IMR-90 (cell line): ENCODE measurements at regions not wholly inside any gene's neighbourhood (a gene's known extent, or its start where the extent isn't known, plus 50 kb on each side); places are given as distances from the start of the nearest gene placed in this dataset.

Experiments
- ATAC-seq: fragments of 200-7000 bp; cut with Tn5 transposase; 2 replicates; pipeline ENCODE4 v1.9.1; 2020; ENCODE audit warnings: low read depth, mild to moderate bottlenecking, moderate library complexity
- BruUV-seq: library from RNA; stranded (reverse); fragments of 400-500 nt; replicated peaks from 2 replicates; lab custom pipeline; 2021; lab: Mats Ljungman, UMichigan
- CTCF ChIA-PET: fragments of 300-600 bp; formaldehyde crosslinking; extraction: SDS; loops from one replicate; lab custom pipeline; 2021; ENCODE audit warnings: antibody characterized with exemption; lab: Yijun Ruan, JAX
- POLR2A ChIA-PET: fragments of 300-600 bp; sonication (Branson Sonifier 250); formaldehyde crosslinking; loops from one replicate; lab custom pipeline; 2022; ENCODE audit warnings: antibody characterized with exemption; ENCODE audit not compliant: unreplicated experiment; lab: Charles Lee
- DNase-seq: peaks from one replicate; pipeline ENCODE4 v3.0.0; 2013
- H2AFZ ChIP-seq: replicated peaks from 2 replicates; pipeline ENCODE3; 2013; ENCODE audit warnings: low read length, mild to moderate bottlenecking; ENCODE audit not compliant: poor library complexity
- H2AK5ac ChIP-seq: 2 replicates; pipeline ENCODE4 v1.6.1; 2013; ENCODE audit warnings: low read depth, low read length, inconsistent platforms
- H2AK9ac ChIP-seq: replicated peaks from 2 replicates; pipeline ENCODE3; 2013; ENCODE audit warnings: mild to moderate bottlenecking, low read depth, low read length, moderate library complexity; ENCODE audit not compliant: poor library complexity
- H2BK120ac ChIP-seq: 2 replicates; pipeline ENCODE4 v1.6.1; 2013; ENCODE audit warnings: low read depth, low read length, inconsistent platforms
- H2BK15ac ChIP-seq: 3 replicates; pipeline ENCODE4 v1.6.1; 2013; ENCODE audit warnings: low read depth, low read length, inconsistent platforms
- H2BK20ac ChIP-seq: 2 replicates; pipeline ENCODE4 v1.6.1; 2013; ENCODE audit warnings: low read depth, mild to moderate bottlenecking, inconsistent platforms, low read length, moderate library complexity
- H2BK5ac ChIP-seq: 2 replicates; pipeline ENCODE4 v1.6.1; 2013; ENCODE audit warnings: mild to moderate bottlenecking, low read depth, low read length, inconsistent platforms; ENCODE audit not compliant: poor library complexity, severe bottlenecking
- H3K14ac ChIP-seq: replicated peaks from 2 replicates; pipeline ENCODE4 v1.6.1; 2013; ENCODE audit warnings: low read depth, low read length, inconsistent platforms
- H3K18ac ChIP-seq: 2 replicates; pipeline ENCODE4 v1.6.1; 2013; ENCODE audit warnings: low read depth, low read length, control low read depth
- H3K23ac ChIP-seq: 2 replicates; pipeline ENCODE4 v1.6.1; 2013; ENCODE audit warnings: low read depth, low read length, inconsistent platforms
- H3K27ac ChIP-seq: 2 replicates; pipeline ENCODE4 v1.5.1; 2013; ENCODE audit warnings: mild to moderate bottlenecking, control low read depth, low read length; ENCODE audit not compliant: insufficient read depth
- H3K27me3 ChIP-seq: 2 replicates; pipeline ENCODE4 v1.6.1; 2013; ENCODE audit warnings: low read length; ENCODE audit not compliant: control insufficient read depth, insufficient read depth
- H3K36me3 ChIP-seq: 2 replicates; pipeline ENCODE4 v1.6.1; 2013; ENCODE audit warnings: low read length, mixed read lengths; ENCODE audit not compliant: control insufficient read depth, insufficient read depth
- H3K4ac ChIP-seq: 2 replicates; pipeline ENCODE4 v1.6.1; 2013; ENCODE audit warnings: low read depth, low read length, inconsistent platforms
- H3K4me1 ChIP-seq: 2 replicates; pipeline ENCODE4 v1.6.1; 2013; ENCODE audit warnings: low read length, mixed read lengths; ENCODE audit not compliant: control insufficient read depth, insufficient read depth
- H3K4me2 ChIP-seq: 2 replicates; pipeline ENCODE4 v1.6.1; 2013; ENCODE audit warnings: low read depth, mild to moderate bottlenecking, control low read depth, low read length, moderate library complexity
- H3K4me3 ChIP-seq: 2 replicates; pipeline ENCODE4 v1.5.1; 2013; ENCODE audit warnings: low read depth, mild to moderate bottlenecking, control low read depth, low read length, moderate library complexity; ENCODE audit not compliant: insufficient read depth
- H3K56ac ChIP-seq: 2 replicates; pipeline ENCODE4 v1.6.1; 2013; ENCODE audit warnings: low read length, inconsistent platforms; ENCODE audit not compliant: insufficient read depth; ENCODE audit errors: extremely low read depth
- H3K79me1 ChIP-seq, 2 experiments: 2 replicates each; pipeline ENCODE4 v1.6.1; 2013; ENCODE audit warnings: low read length in 2 of 2, inconsistent platforms in 1 of 2, low read depth in 1 of 2
- H3K9ac ChIP-seq: 2 replicates; pipeline ENCODE4 v1.6.1; 2013; ENCODE audit warnings: low read depth, low read length, control low read depth
- H3K9me1 ChIP-seq: 2 replicates; pipeline ENCODE4 v1.6.1; 2013; ENCODE audit warnings: low read length, inconsistent platforms; ENCODE audit not compliant: insufficient read depth
- H3K9me3 ChIP-seq: 2 replicates; pipeline ENCODE4 v1.6.1; 2013; ENCODE audit warnings: low read length; ENCODE audit not compliant: control insufficient read depth, insufficient read depth
- H4K20me1 ChIP-seq: 2 replicates; pipeline ENCODE4 v1.6.1; 2013; ENCODE audit warnings: low read length, inconsistent platforms; ENCODE audit not compliant: insufficient read depth
- H4K5ac ChIP-seq: 2 replicates; pipeline ENCODE4 v1.6.1; 2013; ENCODE audit warnings: mild to moderate bottlenecking, low read depth, low read length, control low read depth
- H4K8ac ChIP-seq, 2 experiments: 2 replicates each; pipeline ENCODE4 v1.6.1; 2013; ENCODE audit warnings: low read depth in 2 of 2, low read length in 2 of 2, control low read depth in 1 of 2, inconsistent platforms in 1 of 2
- H4K91ac ChIP-seq: 2 replicates; pipeline ENCODE4 v1.6.1; 2013; ENCODE audit warnings: low read depth, low read length, inconsistent platforms; ENCODE audit not compliant: insufficient read depth
- BHLHE40 ChIP-seq: fragments of 150-350 bp; IDR thresholded peaks from 2 replicates; pipeline ENCODE4 v1.6.1; 2016; ENCODE audit warnings: mild to moderate bottlenecking, low read depth, low read length
- CTCF ChIP-seq: conservative IDR thresholded peaks from 2 replicates; pipeline ENCODE4 v1.5.1; 2012; ENCODE audit warnings: mild to moderate bottlenecking, low read depth, low read length, improper control_type of control experiment
- ELK1 ChIP-seq: fragments of 150-350 bp; IDR thresholded peaks from 2 replicates; pipeline ENCODE4 v1.6.1; 2016; ENCODE audit warnings: low read depth, mild to moderate bottlenecking, low read length, moderate library complexity, borderline replicate concordance
- MAFK ChIP-seq: IDR thresholded peaks from 2 replicates; pipeline ENCODE4 v1.6.1; 2012; ENCODE audit warnings: low read depth, low read length, improper control_type of control experiment
- MAZ ChIP-seq: IDR thresholded peaks from 2 replicates; pipeline ENCODE4 v1.6.1; 2012; ENCODE audit warnings: low read depth, mild to moderate bottlenecking, low read length, improper control_type of control experiment, moderate library complexity, borderline replicate concordance
- MXI1 ChIP-seq: IDR thresholded peaks from 2 replicates; pipeline ENCODE4 v1.6.1; 2012; ENCODE audit warnings: low read depth, mild to moderate bottlenecking, low read length, moderate library complexity, borderline replicate concordance
- NFE2L2 ChIP-seq: fragments of 150-350 bp; IDR thresholded peaks from 2 replicates; pipeline ENCODE4 v1.6.1; 2016; ENCODE audit warnings: low read depth, mild to moderate bottlenecking, low read length
- POLR2A ChIP-seq: IDR thresholded peaks from 2 replicates; pipeline ENCODE4 v1.6.1; 2012; ENCODE audit warnings: mild to moderate bottlenecking, low read depth, low read length
- RCOR1 ChIP-seq: IDR thresholded peaks from 2 replicates; pipeline ENCODE4 v1.6.1; 2012; ENCODE audit warnings: mild to moderate bottlenecking, low read length, improper control_type of control experiment; ENCODE audit not compliant: insufficient replicate concordance
- RFX5 ChIP-seq: IDR thresholded peaks from 2 replicates; pipeline ENCODE4 v1.8.0; 2012; ENCODE audit warnings: low read depth, mild to moderate bottlenecking, low read length, moderate library complexity
- SMC3 ChIP-seq: fragments of 150-350 bp; IDR thresholded peaks from 2 replicates; pipeline ENCODE4 v1.6.1; 2016; ENCODE audit warnings: low read depth, mild to moderate bottlenecking, antibody characterized with exemption, low read length, moderate library complexity
- USF2 ChIP-seq: fragments of 150-350 bp; IDR thresholded peaks from 2 replicates; pipeline ENCODE4 v1.6.1; 2017; ENCODE audit warnings: mild to moderate bottlenecking, antibody characterized with exemption, low read length, low read depth
- WGBS, 2 experiments: methylation state at CpG; one replicate each; pipeline versions ENCODE4 v1.1.5 to v1.1.7; 2013; ENCODE audit warnings: missing lambda C conversion rate in 2 of 2; ENCODE audit not compliant: insufficient read length in 1 of 2; ENCODE audit errors: extremely low coverage in 2 of 2; 5-methylcytosine and 5-hydroxymethylcytosine counted together
- dilution Hi-C: fragments of 300-500 bp; cut with HindIII; formaldehyde crosslinking; loops from one replicate; pipeline ENCODE4 v1.14.3; 2018; ENCODE audit warnings: low sequenced_read_pairs; ENCODE audit not compliant: unreplicated experiment
- in situ Hi-C: fragments of 300-500 bp; cut with MboI; formaldehyde crosslinking; loops from 3 replicates; pipeline ENCODE4 v1.14.3; 2019; ENCODE audit warnings: low sequenced_read_pairs, inconsistent platforms, mixed read lengths
- intact Hi-C: fragments of 100-400 bp; cut with micrococcal nuclease; formaldehyde crosslinking; loops from 2 replicates; pipeline ENCODE4 v1.10.0; 2022

GRCh38 chr18:30500240-30500945 is 542.1 kb downstream of the DSC3 start:
- H4K20me1 ChIP-seq: no peaks in the 10 kb centered on the region
- no peaks in the 10 kb centered on the region for H3K4me1 ChIP-seq
- no peaks in the 10 kb centered on the region for H3K36me3 ChIP-seq
- no peak overlapping the region for H3K4me3 ChIP-seq
- intact Hi-C loops (no loop called here), in situ Hi-C loops (no loop called here), dilution Hi-C loops (no loop called here)
- no peak overlapping the region for H2AK5ac ChIP-seq
- ChIA-PET CTCF (no interaction called here), POLR2A (no interaction called here)
- H2AK9ac ChIP-seq: no peak overlapping the region
- no peak overlapping the region for H3K14ac ChIP-seq
- no peak overlapping the region for H3K4ac ChIP-seq
- H3K9ac ChIP-seq: no peak overlapping the region
- no TSS peak for BruUV-seq
- WGBS, 2 experiments: no CpG with 5 or more reads among the region's 4 CpGs
- no peak overlapping the region for H3K56ac ChIP-seq
- H4K91ac ChIP-seq: no peak overlapping the region
- DNase-seq: no peak
- H2BK120ac ChIP-seq: no peak overlapping the region
- H3K27ac ChIP-seq: no peak overlapping the region
- no peak overlapping the region for H2AFZ ChIP-seq
- no peak overlapping the region for H2BK20ac ChIP-seq
- H3K4me2 ChIP-seq: no peak overlapping the region
- no peaks in the 10 kb centered on the region for H3K9me1 ChIP-seq
- no peak overlapping the region for H4K5ac ChIP-seq
- H3K18ac ChIP-seq: no peak overlapping the region
- TF ChIP-seq ELK1 (no peak), RCOR1 (no peak), MXI1 (no peak), USF2 (no peak), POLR2A (no peak), SMC3 (no peak), RFX5 (no peak), NFE2L2 (no peak), BHLHE40 (no peak), MAZ (no peak), MAFK (no peak), CTCF (no peak)
- no peak for ATAC-seq
- no peaks in the 10 kb centered on the region for H3K79me1 ChIP-seq
- H3K23ac ChIP-seq: no peak overlapping the region
- H2BK15ac ChIP-seq: no peak overlapping the region
- no peak overlapping the region for H2BK5ac ChIP-seq
- H3K27me3 ChIP-seq: no peaks in the 10 kb centered on the region
- H4K8ac ChIP-seq: no peak overlapping the region
- H3K9me3 ChIP-seq: 0 out of 2 replicates have a peak, but pooled peaks cover 2% of the 10 kb centered on the region
